GM18499 (cell line): ENCODE measurements at regions not wholly inside any gene's neighbourhood (a gene's known extent, or its start where the extent isn't known, plus 50 kb on each side); places are given as distances from the start of the nearest gene placed in this dataset.
"Not testable (repeated sequence)": the region's sequence is repeated elsewhere in the genome, so short reads cannot be mapped to it uniquely, and the experiment has no call there.

ENCODE experiments used
- ATAC-seq: cut with Tn5 transposase; IDR thresholded peaks from one replicate; pipeline ENCODE4 v1.9.1; 2021; ENCODE audit warnings: moderate number of reproducible peaks; ENCODE audit not compliant: insufficient read depth, unreplicated experiment

GRCh38 chr11:38766796-38767195 lies 2168.8 kb upstream of the RAG2 start:
- ATAC-seq: no peak

- ATAC-seq: no peak
Observed at GRCh38 chr11:38759394-38759793, 2161.4 kb upstream of the RAG2 start.

GRCh38 chr11:38756537-38756936 lies 2158.5 kb upstream of the RAG2 start:
- no peak for ATAC-seq

GRCh38 chr11:38751421-38751820 lies 2153.4 kb upstream of the RAG2 start:
- no peak for ATAC-seq

- ATAC-seq: not testable (repeated sequence)
Observed at GRCh38 chr11:38746516-38746915, 2148.5 kb upstream of the RAG2 start.

- ATAC-seq: no peak
Observed at GRCh38 chr11:38723361-38723760, 2125.3 kb upstream of the RAG2 start.

- no peak for ATAC-seq
Observed at GRCh38 chr11:38721586-38722315, 2123.7 kb upstream of the RAG2 start.

- no peak for ATAC-seq
Observed at GRCh38 chr11:38718659-38719058, 2120.6 kb upstream of the RAG2 start.

- no peak for ATAC-seq
Observed at GRCh38 chr11:38718049-38718448, 2120.0 kb upstream of the RAG2 start.

- no peak for ATAC-seq
Observed at GRCh38 chr11:38711110-38711509, 2113.1 kb upstream of the RAG2 start.

GRCh38 chr11:38710262-38710661 lies 2112.2 kb upstream of the RAG2 start:
- ATAC-seq: no peak

- no peak for ATAC-seq
Observed at GRCh38 chr11:38700111-38700510, 2102.1 kb upstream of the RAG2 start.

- no peak for ATAC-seq
Observed at GRCh38 chr11:38693306-38693705, 2095.3 kb upstream of the RAG2 start.

- not testable (repeated sequence) for ATAC-seq
Observed at GRCh38 chr11:38690211-38690610, 2092.2 kb upstream of the RAG2 start.

- no peak for ATAC-seq
Observed at GRCh38 chr11:38687008-38687407, 2089.0 kb upstream of the RAG2 start.

- no peak for ATAC-seq
Observed at GRCh38 chr11:38683484-38683883, 2085.4 kb upstream of the RAG2 start.

GRCh38 chr11:38680746-38681145 lies 2082.7 kb upstream of the RAG2 start:
- ATAC-seq: no peak

GRCh38 chr11:38680166-38680565 lies 2082.1 kb upstream of the RAG2 start:
- ATAC-seq: no peak

- no peak for ATAC-seq
Observed at GRCh38 chr11:38672445-38672844, 2074.4 kb upstream of the RAG2 start.

- no peak for ATAC-seq
Observed at GRCh38 chr11:38667359-38667758, 2069.3 kb upstream of the RAG2 start.

GRCh38 chr11:38648604-38649003 lies 2050.6 kb upstream of the RAG2 start:
- ATAC-seq: no peak

- ATAC-seq: no peak
Observed at GRCh38 chr11:38646382-38646781, 2048.3 kb upstream of the RAG2 start.
